ENCODE measurements at regions not wholly inside any gene's neighbourhood (a gene's known extent, or its start where the extent isn't known, plus 50 kb on each side); places are given as distances from the start of the nearest gene placed in this dataset.
A peak's percentile ranks its signal among the peaks of the same experiment; 100 is the strongest.

- peak; percentile 55 for DNase-seq
Observed at GRCh38 chr13:103403148-103403740, 337.0 kb upstream of the SLC10A2 start.

GRCh38 chr13:103395139-103395538 lies 328.9 kb upstream of the SLC10A2 start:
- no peak for DNase-seq

- DNase-seq: no peak
Observed at GRCh38 chr13:103394618-103395017, 328.4 kb upstream of the SLC10A2 start.

GRCh38 chr13:103391936-103392335 lies 325.7 kb upstream of the SLC10A2 start:
- no peak for DNase-seq

- no peak for DNase-seq
Observed at GRCh38 chr13:103388839-103389238, 322.6 kb upstream of the SLC10A2 start.

- no peak for DNase-seq
Observed at GRCh38 chr13:103386341-103386740, 320.1 kb upstream of the SLC10A2 start.

GRCh38 chr13:103373916-103374315 lies 307.7 kb upstream of the SLC10A2 start:
- DNase-seq: no peak

GRCh38 chr13:103371271-103371670 lies 305.1 kb upstream of the SLC10A2 start:
- no peak for DNase-seq

- no peak for DNase-seq
Observed at GRCh38 chr13:103370790-103371189, 304.6 kb upstream of the SLC10A2 start.

- DNase-seq: no peak
Observed at GRCh38 chr13:103358255-103358932, 292.2 kb upstream of the SLC10A2 start.

GRCh38 chr13:103356226-103356864 lies 290.1 kb upstream of the SLC10A2 start:
- DNase-seq: no peak

GRCh38 chr13:103354171-103354570 lies 288.0 kb upstream of the SLC10A2 start:
- no peak for DNase-seq

GRCh38 chr13:103351035-103351828 lies 285.0 kb upstream of the SLC10A2 start:
- no peak for DNase-seq

- no peak for DNase-seq
Observed at GRCh38 chr13:103350147-103350546, 283.9 kb upstream of the SLC10A2 start.

- peak; percentile 31 for DNase-seq
Observed at GRCh38 chr13:103349211-103349980, 283.2 kb upstream of the SLC10A2 start.

- no peak for DNase-seq
Observed at GRCh38 chr13:103335241-103335640, 269.0 kb upstream of the SLC10A2 start.

- no peak for DNase-seq
Observed at GRCh38 chr13:103331924-103332323, 265.7 kb upstream of the SLC10A2 start.

- DNase-seq: no peak
Observed at GRCh38 chr13:103328899-103329298, 262.7 kb upstream of the SLC10A2 start.

- no peak for DNase-seq
Observed at GRCh38 chr13:103326326-103326725, 260.1 kb upstream of the SLC10A2 start.

- DNase-seq: no peak
Observed at GRCh38 chr13:103325672-103326071, 259.5 kb upstream of the SLC10A2 start.

- DNase-seq: no peak
Observed at GRCh38 chr13:103324641-103325040, 258.4 kb upstream of the SLC10A2 start.

- no peak for DNase-seq
Observed at GRCh38 chr13:103315711-103316110, 249.5 kb upstream of the SLC10A2 start.

GRCh38 chr13:103312467-103312866 lies 246.2 kb upstream of the SLC10A2 start:
- DNase-seq: no peak

Measured in SHP77 treated with DMSO at 0.1 percent for 48 hours (cell line).